Gastrocnemius medialis (tissue), 4 donors: ENCODE measurements at regions not wholly inside any gene's neighbourhood (a gene's known extent, or its start where the extent isn't known, plus 50 kb on each side); places are given as distances from the start of the nearest gene placed in this dataset.

Experiments used
- ATAC-seq, 2 donors: fragments of 150-250 bp; one replicate each; pipeline ENCODE4 v1.9.1; 2016
- DNase-seq, 2 donors: peaks; one replicate each; pipeline ENCODE4 v3.0.0-alpha.2; 2019
- H3K27ac ChIP-seq, 4 donors: fragments of 200-600 bp; sonication (generic); 1 replicate in 1 of 4; 2 replicates in 3 of 4; pipeline ENCODE4 v1.5.1; 2016 to 2018; ENCODE audit warnings: mild to moderate bottlenecking in 2 of 4, moderate library complexity in 1 of 4
- H3K27me3 ChIP-seq, 3 donors: fragments of 200-600 bp; sonication (generic) in 2 of 3; 1 replicate in 1 of 3; 2 replicates in 2 of 3; pipeline versions ENCODE4 v1.5.1 to v1.6.0; 2016 to 2019; ENCODE audit warnings: mild to moderate bottlenecking in 1 of 3, moderate library complexity in 1 of 3
- H3K36me3 ChIP-seq, 2 donors: fragments of 200-600 bp; sonication (generic) in 1 of 2; one replicate each; pipeline ENCODE4 v1.5.1; 2017 to 2018
- H3K4me1 ChIP-seq, 2 donors: fragments of 200-600 bp; sonication (generic) in 1 of 2; one replicate each; pipeline ENCODE4 v1.5.1; 2016 to 2017; ENCODE audit warnings: mild to moderate bottlenecking in 2 of 2
- H3K4me3 ChIP-seq, 4 donors: fragments of 200-600 bp; sonication (generic) in 3 of 4; 1 replicate in 1 of 4; 2 replicates in 3 of 4; pipeline ENCODE4 v1.5.1; 2016 to 2019; ENCODE audit warnings: mild to moderate bottlenecking in 2 of 4
- H3K9me3 ChIP-seq, 3 donors: fragments of 200-600 bp; sonication (generic) in 2 of 3; 1 replicate in 1 of 3; 2 replicates in 2 of 3; pipeline ENCODE4 v1.5.1; 2016 to 2019
- POLR2A ChIP-seq, 2 donors: fragments of 450-650 bp; IDR thresholded peaks; one replicate each; pipeline ENCODE4 v1.6.1; 2017; ENCODE audit warnings: antibody characterized with exemption in 2 of 2, mild to moderate bottlenecking in 2 of 2, moderate library complexity in 2 of 2
- in situ Hi-C, 4 donors: fragments of 200-750 bp; cut with MboI; loops; one replicate each; pipeline versions ENCODE4 v1.15.0 to v1.8.0; 2017; ENCODE audit warnings: low sequenced_read_pairs in 4 of 4
- intact Hi-C: fragments of 100-400 bp; cut with DNase I; formaldehyde crosslinking; loops from one replicate; pipeline ENCODE4 v1.15.1; 2023; ENCODE audit warnings: low total_unique reads
- TF ChIP-seq, protein P1 (sequence below), 5 experiments: fragments of 450-650 bp in 3 of 5; fragments of 200-600 bp in 2 of 5; sonication (generic) in 2 of 5; IDR thresholded peaks in 4 of 5; conservative IDR thresholded peaks in 1 of 5; 1 replicate in 4 of 5; 2 replicates in 1 of 5; pipeline ENCODE4 v1.5.1; 2016 to 2019; ENCODE audit warnings: antibody characterized with exemption in 5 of 5, mild to moderate bottlenecking in 3 of 5, moderate library complexity in 3 of 5

DNA sequence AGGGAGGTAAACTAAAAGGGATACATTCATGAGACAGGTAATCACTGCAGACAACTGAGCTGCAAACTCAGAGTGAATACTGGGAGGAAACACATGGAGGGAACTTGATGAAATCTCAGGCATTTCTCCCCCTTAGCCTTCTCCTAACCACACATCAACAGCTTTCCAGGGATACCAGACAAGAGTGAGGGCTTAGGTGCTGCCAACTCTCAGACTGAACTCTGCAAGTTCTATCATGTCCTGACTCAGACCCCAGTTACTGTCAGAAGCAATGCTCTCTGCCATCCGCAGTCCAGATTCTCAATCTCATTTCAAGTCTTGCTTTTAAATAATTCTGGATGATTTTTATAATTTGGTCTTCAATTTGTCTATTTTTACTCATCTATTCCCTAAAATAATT, 267.3 kb downstream of the LTN1 start:
- no peak for DNase-seq
- in situ Hi-C loops: loop anchor here in 3 of 4 donors (25.0 kb wide), 3 partner anchors 388 to 1013 kb away; no protein-coding TSS in a partner anchor
- Histone ChIP-seq H3K36me3 (no peaks in the 10 kb centered on the region), H3K4me3 (no peak overlapping the region), H3K4me1 (peaks cover 0 to 9% of the 10 kb centered on the region in 2 donors), H3K27me3 (no peaks in the 10 kb centered on the region), H3K9me3 (no peaks in the 10 kb centered on the region), H3K27ac (no peak overlapping the region)
- TF ChIP-seq POLR2A (IDR thresholded peaks at IDR 0.05): no peak
- TF ChIP-seq, protein P1, sequence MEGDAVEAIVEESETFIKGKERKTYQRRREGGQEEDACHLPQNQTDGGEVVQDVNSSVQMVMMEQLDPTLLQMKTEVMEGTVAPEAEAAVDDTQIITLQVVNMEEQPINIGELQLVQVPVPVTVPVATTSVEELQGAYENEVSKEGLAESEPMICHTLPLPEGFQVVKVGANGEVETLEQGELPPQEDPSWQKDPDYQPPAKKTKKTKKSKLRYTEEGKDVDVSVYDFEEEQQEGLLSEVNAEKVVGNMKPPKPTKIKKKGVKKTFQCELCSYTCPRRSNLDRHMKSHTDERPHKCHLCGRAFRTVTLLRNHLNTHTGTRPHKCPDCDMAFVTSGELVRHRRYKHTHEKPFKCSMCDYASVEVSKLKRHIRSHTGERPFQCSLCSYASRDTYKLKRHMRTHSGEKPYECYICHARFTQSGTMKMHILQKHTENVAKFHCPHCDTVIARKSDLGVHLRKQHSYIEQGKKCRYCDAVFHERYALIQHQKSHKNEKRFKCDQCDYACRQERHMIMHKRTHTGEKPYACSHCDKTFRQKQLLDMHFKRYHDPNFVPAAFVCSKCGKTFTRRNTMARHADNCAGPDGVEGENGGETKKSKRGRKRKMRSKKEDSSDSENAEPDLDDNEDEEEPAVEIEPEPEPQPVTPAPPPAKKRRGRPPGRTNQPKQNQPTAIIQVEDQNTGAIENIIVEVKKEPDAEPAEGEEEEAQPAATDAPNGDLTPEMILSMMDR (IDR thresholded peaks at IDR 0.05 in 4 of 5, conservative IDR thresholded peaks at IDR 0.05 in 1 of 5): no peak
- no peak for ATAC-seq
- intact Hi-C loops: no loop called here

GRCh38 chr21:28723646-28724045, 269.0 kb downstream of the LTN1 start:
- Histone ChIP-seq H3K27ac (no peak overlapping the region), H3K27me3 (no peaks in the 10 kb centered on the region), H3K4me1 (peaks cover 0 to 9% of the 10 kb centered on the region in 2 donors), H3K9me3 (no peaks in the 10 kb centered on the region), H3K36me3 (no peaks in the 10 kb centered on the region), H3K4me3 (no peak overlapping the region)
- intact Hi-C loops: no loop called here
- no peak for ATAC-seq
- in situ Hi-C loops: no loop called here
- no peak for DNase-seq
- TF ChIP-seq POLR2A (IDR thresholded peaks at IDR 0.05): no peak
- TF ChIP-seq, protein P1 (IDR thresholded peaks at IDR 0.05 in 4 of 5, conservative IDR thresholded peaks at IDR 0.05 in 1 of 5): no peak

GRCh38 chr21:28719723-28720122, 273.0 kb downstream of the LTN1 start:
- no peaks in the 10 kb centered on the region for H3K36me3 ChIP-seq
- no peaks in the 10 kb centered on the region for H3K27me3 ChIP-seq
- no peak for ATAC-seq
- no peak overlapping the region for H3K4me3 ChIP-seq
- TF ChIP-seq, protein P1 (IDR thresholded peaks at IDR 0.05 in 4 of 5, conservative IDR thresholded peaks at IDR 0.05 in 1 of 5): no peak
- no peak for TF ChIP-seq POLR2A (IDR thresholded peaks at IDR 0.05)
- no peak for DNase-seq
- intact Hi-C loops (no loop called here), in situ Hi-C loops (no loop called here)
- no peaks in the 10 kb centered on the region for H3K9me3 ChIP-seq
- no peak overlapping the region for H3K27ac ChIP-seq
- H3K4me1 ChIP-seq: no peaks in the 10 kb centered on the region

- intact Hi-C loops: no loop called here
- TF ChIP-seq POLR2A (IDR thresholded peaks at IDR 0.05): no peak
- TF ChIP-seq, protein P1 (IDR thresholded peaks at IDR 0.05 in 4 of 5, conservative IDR thresholded peaks at IDR 0.05 in 1 of 5): no peak
- no peak overlapping the region for H3K4me3 ChIP-seq
Measured at GRCh38 chr21:28714777-28715464, 277.8 kb downstream of the LTN1 start.

GRCh38 chr21:28712411-28712810, 280.3 kb downstream of the LTN1 start:
- in situ Hi-C loops (no loop called here), intact Hi-C loops (no loop called here)
- H3K9me3 ChIP-seq: no peaks in the 10 kb centered on the region
- TF ChIP-seq POLR2A (IDR thresholded peaks at IDR 0.05): no peak
- TF ChIP-seq, protein P1 (IDR thresholded peaks at IDR 0.05 in 4 of 5, conservative IDR thresholded peaks at IDR 0.05 in 1 of 5): no peak
- no peaks in the 10 kb centered on the region for H3K4me1 ChIP-seq
- no peak for ATAC-seq
- no peaks in the 10 kb centered on the region for H3K36me3 ChIP-seq
- no peak for DNase-seq
- no peaks in the 10 kb centered on the region for H3K27me3 ChIP-seq
- H3K27ac ChIP-seq: no peak overlapping the region
- no peak overlapping the region for H3K4me3 ChIP-seq

More at GRCh38 chr21:28714777-28715464, 277.8 kb downstream of the LTN1 start:
- ATAC-seq (no peak), DNase-seq (no peak)
- in situ Hi-C loops: no loop called here
- Histone ChIP-seq H3K4me1 (no peaks in the 10 kb centered on the region), H3K27me3 (no peaks in the 10 kb centered on the region), H3K36me3 (no peaks in the 10 kb centered on the region), H3K27ac (no peak overlapping the region), H3K9me3 (no peaks in the 10 kb centered on the region)
